AG04449 (cell line): ENCODE measurements at regions not wholly inside any gene's neighbourhood (a gene's known extent, or its start where the extent isn't known, plus 50 kb on each side); places are given as distances from the start of the nearest gene placed in this dataset.

Source experiments
- CTCF ChIA-PET: fragments of 350-600 bp; formaldehyde crosslinking; extraction: SDS; loops from one replicate; lab custom pipeline; 2021; ENCODE audit warnings: antibody characterized with exemption; lab: Yijun Ruan, JAX
- POLR2A ChIA-PET: fragments of 400-600, 350-600 bp; formaldehyde crosslinking; extraction: SDS; loops from one replicate; lab custom pipeline; 2020; ENCODE audit warnings: antibody characterized with exemption, inconsistent platforms; lab: Yijun Ruan, JAX
- DNase-seq: peaks from one replicate; pipeline ENCODE4 v3.0.0-alpha.2; 2010; ENCODE audit warnings: low read depth, low spot score
- H3K4me3 ChIP-seq: 2 replicates; pipeline ENCODE4 v1.5.1; 2011; ENCODE audit warnings: low read depth, mild to moderate bottlenecking, control low read depth, low read length
- TF ChIP-seq, protein P1 (sequence below): IDR thresholded peaks from one replicate; pipeline ENCODE4 v1.5.1; 2011; ENCODE audit warnings: mild to moderate bottlenecking, moderate library complexity, low read length, control low read depth, inconsistent platforms; ENCODE audit not compliant: insufficient read depth; ENCODE audit errors: missing control alignments

DNA sequence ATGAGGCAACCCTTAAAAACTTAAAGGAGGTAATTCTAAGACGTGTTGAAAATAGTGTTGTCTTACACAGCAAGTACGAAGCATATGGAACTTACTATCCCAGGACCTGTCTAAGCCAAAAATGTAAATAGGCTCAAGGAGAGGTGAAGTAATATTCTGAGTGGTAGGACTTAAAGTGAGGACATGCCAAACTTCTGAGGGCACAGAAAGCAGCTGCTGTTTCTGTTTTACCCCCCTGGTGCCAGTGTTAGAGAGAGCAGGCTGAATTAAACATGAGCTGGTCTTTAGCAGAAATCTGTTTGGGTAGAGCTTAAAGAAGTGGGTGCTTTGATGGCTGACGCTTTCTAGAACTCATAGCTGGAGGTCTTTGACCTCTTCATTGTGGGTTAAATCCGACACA, 149.7 kb upstream of the NPHP3 start:
- TF ChIP-seq, protein P1, sequence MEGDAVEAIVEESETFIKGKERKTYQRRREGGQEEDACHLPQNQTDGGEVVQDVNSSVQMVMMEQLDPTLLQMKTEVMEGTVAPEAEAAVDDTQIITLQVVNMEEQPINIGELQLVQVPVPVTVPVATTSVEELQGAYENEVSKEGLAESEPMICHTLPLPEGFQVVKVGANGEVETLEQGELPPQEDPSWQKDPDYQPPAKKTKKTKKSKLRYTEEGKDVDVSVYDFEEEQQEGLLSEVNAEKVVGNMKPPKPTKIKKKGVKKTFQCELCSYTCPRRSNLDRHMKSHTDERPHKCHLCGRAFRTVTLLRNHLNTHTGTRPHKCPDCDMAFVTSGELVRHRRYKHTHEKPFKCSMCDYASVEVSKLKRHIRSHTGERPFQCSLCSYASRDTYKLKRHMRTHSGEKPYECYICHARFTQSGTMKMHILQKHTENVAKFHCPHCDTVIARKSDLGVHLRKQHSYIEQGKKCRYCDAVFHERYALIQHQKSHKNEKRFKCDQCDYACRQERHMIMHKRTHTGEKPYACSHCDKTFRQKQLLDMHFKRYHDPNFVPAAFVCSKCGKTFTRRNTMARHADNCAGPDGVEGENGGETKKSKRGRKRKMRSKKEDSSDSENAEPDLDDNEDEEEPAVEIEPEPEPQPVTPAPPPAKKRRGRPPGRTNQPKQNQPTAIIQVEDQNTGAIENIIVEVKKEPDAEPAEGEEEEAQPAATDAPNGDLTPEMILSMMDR = no peak
- ChIA-PET POLR2A (no interaction called here), CTCF (no interaction called here)
- H3K4me3 ChIP-seq = no peak overlapping the region
- no peak for DNase-seq

- TF ChIP-seq, protein P1 = no peak
- ChIA-PET POLR2A (no interaction called here), CTCF (no interaction called here)
- no peak overlapping the region for H3K4me3 ChIP-seq
- no peak for DNase-seq
Observed at GRCh38 chr3:132870541-132870940, 148.3 kb upstream of the NPHP3 start.

DNA sequence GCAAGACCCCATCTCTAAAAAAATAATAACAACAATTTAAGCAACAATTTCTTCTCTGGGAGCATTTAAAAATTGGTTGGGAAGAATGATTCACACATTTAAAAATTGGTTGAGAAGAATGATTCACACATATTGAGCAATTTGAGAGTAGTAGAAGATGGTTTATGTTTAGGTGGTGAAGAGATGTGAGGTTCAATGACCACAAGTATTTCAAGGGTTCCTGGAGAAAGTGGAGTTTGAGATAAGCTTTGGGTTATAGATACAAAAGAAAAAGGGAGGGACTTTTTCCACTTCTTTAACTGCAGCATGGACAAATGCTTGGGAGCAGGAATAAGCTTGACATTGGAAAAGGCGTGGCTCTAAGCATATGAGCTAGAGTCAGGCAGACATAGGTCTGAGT, 145.7 kb upstream of the NPHP3 start:
- ChIA-PET CTCF (no interaction called here), POLR2A (no interaction called here)
- no peak overlapping the region for H3K4me3 ChIP-seq
- TF ChIP-seq, protein P1 = no peak
- DNase-seq = no peak

DNA sequence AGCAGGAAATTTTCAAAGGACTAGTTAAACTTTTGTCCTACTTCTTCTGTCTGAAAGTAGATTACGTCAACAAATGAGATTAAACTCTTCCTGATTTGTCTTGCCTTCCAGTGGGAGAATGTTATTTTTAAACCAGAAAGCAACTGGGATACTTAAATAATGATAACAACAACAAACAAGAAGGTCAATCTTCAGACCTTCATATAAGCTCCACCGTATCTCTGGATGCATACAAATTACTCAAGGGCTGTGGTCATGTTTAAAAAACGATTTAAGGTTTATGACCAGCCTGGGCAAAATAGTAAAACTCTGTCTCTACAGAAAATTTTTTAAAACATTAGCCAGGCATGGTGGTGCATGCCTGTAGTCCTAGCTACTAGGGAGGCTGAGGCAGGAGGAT, 145.3 kb upstream of the NPHP3 start:
- no peak overlapping the region for H3K4me3 ChIP-seq
- TF ChIP-seq, protein P1 = no peak
- ChIA-PET CTCF (no interaction called here), POLR2A (no interaction called here)
- DNase-seq = no peak

- no peak overlapping the region for H3K4me3 ChIP-seq
- TF ChIP-seq, protein P1 = no peak
- POLR2A ChIA-PET = no interaction called here
- CTCF ChIA-PET = no interaction called here
- DNase-seq = no peak
Observed at GRCh38 chr3:132857317-132857716, 135.1 kb upstream of the NPHP3 start.

- H3K4me3 ChIP-seq = no peak overlapping the region
- DNase-seq = no peak
- CTCF ChIA-PET = no interaction called here
Observed at GRCh38 chr3:132854856-132855535, 132.8 kb upstream of the NPHP3 start.

More at GRCh38 chr3:132854856-132855535, 132.8 kb upstream of the NPHP3 start:
- TF ChIP-seq, protein P1 = no peak
- POLR2A ChIA-PET = no interaction called here
